Fibroblast of skin of back (primary cell): ENCODE measurements at regions not wholly inside any gene's neighbourhood (a gene's known extent, or its start where the extent isn't known, plus 50 kb on each side); places are given as distances from the start of the nearest gene placed in this dataset.
"Not testable (repeated sequence)": the region's sequence is repeated elsewhere in the genome, so short reads cannot be mapped to it uniquely, and the experiment has no call there.

Experiments used
- DNase-seq: peaks from one replicate; pipeline ENCODE4 v3.0.0-alpha.2; 2013

GRCh38 chr3:26967501-26967900 lies 344.9 kb downstream of the LRRC3B start:
- no peak for DNase-seq

GRCh38 chr3:26984416-26985390 lies 362.1 kb downstream of the LRRC3B start:
- no peak for DNase-seq

GRCh38 chr3:26989037-26989436 lies 366.5 kb downstream of the LRRC3B start:
- no peak for DNase-seq

- DNase-seq: no peak
Observed at GRCh38 chr3:26997226-26997625, 372.0 kb downstream of the NEK10 start.

GRCh38 chr3:27010834-27011233 lies 358.3 kb downstream of the NEK10 start:
- DNase-seq: no peak

GRCh38 chr3:27022096-27022761 lies 347.0 kb downstream of the NEK10 start:
- DNase-seq: no peak

- no peak for DNase-seq
Observed at GRCh38 chr3:27024493-27024892, 344.7 kb downstream of the NEK10 start.

- no peak for DNase-seq
Observed at GRCh38 chr3:27025718-27026117, 343.5 kb downstream of the NEK10 start.

GRCh38 chr3:27031476-27031875 lies 337.7 kb downstream of the NEK10 start:
- no peak for DNase-seq

- no peak for DNase-seq
Observed at GRCh38 chr3:27034255-27034654, 334.9 kb downstream of the NEK10 start.

GRCh38 chr3:27040674-27041073 lies 328.5 kb downstream of the NEK10 start:
- no peak for DNase-seq

GRCh38 chr3:27042541-27042940 lies 326.6 kb downstream of the NEK10 start:
- DNase-seq: not testable (repeated sequence)

- DNase-seq: no peak
Observed at GRCh38 chr3:27043328-27043955, 325.7 kb downstream of the NEK10 start.

GRCh38 chr3:27044931-27045481 lies 324.2 kb downstream of the NEK10 start:
- no peak for DNase-seq

GRCh38 chr3:27046351-27046750 lies 322.8 kb downstream of the NEK10 start:
- DNase-seq: no peak

GRCh38 chr3:27049792-27050191 lies 319.4 kb downstream of the NEK10 start:
- no peak for DNase-seq

- DNase-seq: not testable (repeated sequence)
Observed at GRCh38 chr3:27051527-27051926, 317.7 kb downstream of the NEK10 start.

- no peak for DNase-seq
Observed at GRCh38 chr3:27056326-27056725, 312.9 kb downstream of the NEK10 start.

- no peak for DNase-seq
Observed at GRCh38 chr3:27059489-27059888, 309.7 kb downstream of the NEK10 start.
